Upper lobe of left lung (tissue), 4 donors: ENCODE measurements at regions not wholly inside any gene's neighbourhood (a gene's known extent, or its start where the extent isn't known, plus 50 kb on each side); places are given as distances from the start of the nearest gene placed in this dataset.

Experiments
- CTCF ChIP-seq, 6 experiments: fragments of 450-650 bp in 4 of 6; fragments of 200-600 bp in 2 of 6; sonication (generic) in 2 of 6; IDR thresholded peaks; one replicate each; pipeline ENCODE4 v1.5.1; 2016 to 2019; ENCODE audit warnings: antibody characterized with exemption in 6 of 6
- POLR2A ChIP-seq, 4 donors: fragments of 450-650 bp; IDR thresholded peaks; one replicate each; pipeline ENCODE4 v1.5.1; 2016 to 2017; ENCODE audit warnings: antibody characterized with exemption in 4 of 4, mild to moderate bottlenecking in 2 of 4
- POLR2AphosphoS5 ChIP-seq, 2 donors: sonication (generic); formaldehyde crosslinking; IDR thresholded peaks; one replicate each; pipeline ENCODE4 v1.5.1; 2017; ENCODE audit warnings: antibody characterized with exemption in 2 of 2

- TF ChIP-seq POLR2AphosphoS5 (IDR thresholded peaks at IDR 0.05) (no peak), POLR2A (IDR thresholded peaks at IDR 0.05) (no peak), CTCF (IDR thresholded peaks at IDR 0.05) (no peak)
Measured at GRCh38 chr13:34056733-34057258, 238.8 kb downstream of the RFC3 start.
